ENCODE measurements at regions not wholly inside any gene's neighbourhood (a gene's known extent, or its start where the extent isn't known, plus 50 kb on each side); places are given as distances from the start of the nearest gene placed in this dataset.
A peak's percentile ranks its signal among the peaks of the same experiment; 100 is the strongest.

- no peak overlapping the region for H3K4me3 ChIP-seq (ENCODE audit: low read length in 2 of 2)
- no peaks in the 10 kb centered on the region for H3K27me3 ChIP-seq (ENCODE audit: insufficient read depth, low read length)
- H3K36me3 ChIP-seq (ENCODE audit: insufficient read depth, low read length): no peaks in the 10 kb centered on the region
- intact Hi-C loops (cut with micrococcal nuclease): loop anchor here (10.0 kb wide), 1 partner anchor 108 kb away; the partner anchor contains the start of gene VAV3
- Mint-ChIP-seq H3K4me1 (peaks cover 10 to 17% (median 13%) of the 10 kb centered on the region in 4 donors), H3K4me3 (no peak overlapping the region), H3K27ac (no peak overlapping the region), H3K9me3 (no peaks in the 10 kb centered on the region), H3K27me3 (no peaks in the 10 kb centered on the region), H3K36me3 (no peaks in the 10 kb centered on the region)
- H3K4me1 ChIP-seq (ENCODE audit: insufficient read depth, low read length): peaks cover 12% of the 10 kb centered on the region
- CTCF ChIA-PET (ENCODE audit: partially characterized antibody): no interaction called here
- H3K9me3 ChIP-seq (ENCODE audit: control insufficient read depth in 1 of 2, low read length in 2 of 2): no peaks in the 10 kb centered on the region
- no peak overlapping the region for H3K27ac ChIP-seq (ENCODE audit: low read depth, low read length)
- DNase-seq: no peak
- POLR2A ChIA-PET (ENCODE audit: partially characterized antibody): no interaction called here
Observed at GRCh38 chr1:108072776-108073175, 107.8 kb upstream of the VAV3 start.

GRCh38 chr1:108072212-108072611 lies 107.2 kb upstream of the VAV3 start:
- DNase-seq: no peak
- H3K4me3 ChIP-seq (ENCODE audit: low read length in 2 of 2): no peak overlapping the region
- Mint-ChIP-seq H3K4me1 (peaks cover 5 to 11% (median 8%) of the 10 kb centered on the region in 4 donors), H3K9me3 (no peaks in the 10 kb centered on the region), H3K4me3 (no peak overlapping the region), H3K36me3 (no peaks in the 10 kb centered on the region), H3K27ac (no peak overlapping the region), H3K27me3 (no peaks in the 10 kb centered on the region)
- ChIA-PET POLR2A (ENCODE audit: partially characterized antibody) (no interaction called here), CTCF (ENCODE audit: partially characterized antibody) (no interaction called here)
- H3K4me1 ChIP-seq (ENCODE audit: insufficient read depth, low read length): peaks cover 6% of the 10 kb centered on the region
- no peak overlapping the region for H3K27ac ChIP-seq (ENCODE audit: low read depth, low read length)
- no peaks in the 10 kb centered on the region for H3K9me3 ChIP-seq (ENCODE audit: control insufficient read depth in 1 of 2, low read length in 2 of 2)
- H3K36me3 ChIP-seq (ENCODE audit: insufficient read depth, low read length): no peaks in the 10 kb centered on the region
- no peaks in the 10 kb centered on the region for H3K27me3 ChIP-seq (ENCODE audit: insufficient read depth, low read length)
- intact Hi-C loops (cut with micrococcal nuclease): loop anchor here (10.0 kb wide), 1 partner anchor 107 kb away; the partner anchor contains the start of gene VAV3

GRCh38 chr1:108071601-108072000 lies 106.6 kb upstream of the VAV3 start:
- intact Hi-C loops (cut with micrococcal nuclease): loop anchor here (10.0 kb wide), 1 partner anchor 107 kb away; the partner anchor contains the start of gene VAV3

GRCh38 chr1:108070662-108071061 lies 105.7 kb upstream of the VAV3 start:
- intact Hi-C loops (cut with micrococcal nuclease): loop anchor here (10.0 kb wide), 1 partner anchor 106 kb away; the partner anchor contains the start of gene VAV3
- POLR2A ChIA-PET (ENCODE audit: partially characterized antibody): no interaction called here
- Histone ChIP-seq H3K27me3 (ENCODE audit: insufficient read depth, low read length) (no peaks in the 10 kb centered on the region), H3K9me3 (ENCODE audit: control insufficient read depth in 1 of 2, low read length in 2 of 2) (no peaks in the 10 kb centered on the region), H3K4me3 (ENCODE audit: low read length in 2 of 2) (no peak overlapping the region), H3K27ac (ENCODE audit: low read depth, low read length) (no peak overlapping the region), H3K4me1 (ENCODE audit: insufficient read depth, low read length) (no peaks in the 10 kb centered on the region), H3K36me3 (ENCODE audit: insufficient read depth, low read length) (no peaks in the 10 kb centered on the region)
- no peak for DNase-seq
- no peaks in the 10 kb centered on the region for H3K36me3 Mint-ChIP-seq
- no peaks in the 10 kb centered on the region for H3K27me3 Mint-ChIP-seq
- no peak overlapping the region for H3K27ac Mint-ChIP-seq
- no peak overlapping the region for H3K4me3 Mint-ChIP-seq
- no peaks in the 10 kb centered on the region for H3K9me3 Mint-ChIP-seq
- CTCF ChIA-PET (ENCODE audit: partially characterized antibody): interaction anchor here (1.5 kb wide), 1 partner anchor 288 kb away, joined by 3 read pairs; no protein-coding TSS in a partner anchor
- H3K4me1 Mint-ChIP-seq: peaks cover 4 to 6% (median 5%) of the 10 kb centered on the region in 4 donors

More at GRCh38 chr1:108071601-108072000, 106.6 kb upstream of the VAV3 start:
- Histone ChIP-seq H3K36me3 (ENCODE audit: insufficient read depth, low read length) (no peaks in the 10 kb centered on the region), H3K27ac (ENCODE audit: low read depth, low read length) (no peak overlapping the region), H3K4me1 (ENCODE audit: insufficient read depth, low read length) (peaks cover under 1% of the 10 kb centered on the region), H3K9me3 (ENCODE audit: control insufficient read depth in 1 of 2, low read length in 2 of 2) (no peaks in the 10 kb centered on the region), H3K27me3 (ENCODE audit: insufficient read depth, low read length) (no peaks in the 10 kb centered on the region), H3K4me3 (ENCODE audit: low read length in 2 of 2) (no peak overlapping the region)
- ChIA-PET CTCF (ENCODE audit: partially characterized antibody) (interaction anchor here (1.5 kb wide), 1 partner anchor 289 kb away, joined by 3 read pairs; no protein-coding TSS in a partner anchor), POLR2A (ENCODE audit: partially characterized antibody) (no interaction called here)
- Mint-ChIP-seq H3K36me3 (no peaks in the 10 kb centered on the region), H3K4me3 (no peak overlapping the region), H3K27me3 (no peaks in the 10 kb centered on the region), H3K4me1 (peaks cover 4 to 6% (median 5%) of the 10 kb centered on the region in 4 donors), H3K9me3 (no peaks in the 10 kb centered on the region), H3K27ac (no peak overlapping the region)
- no peak for DNase-seq

- intact Hi-C loops (cut with micrococcal nuclease): loop anchor here (2.0 kb wide), 1 partner anchor 15 kb away; no protein-coding TSS in a partner anchor
- peaks cover 0 to 1% (median 0%) of the 10 kb centered on the region in 8 donors for H3K9me3 Mint-ChIP-seq
- no peaks in the 10 kb centered on the region for H3K36me3 Mint-ChIP-seq
- H3K27me3 Mint-ChIP-seq: no peaks in the 10 kb centered on the region
- H3K4me1 Mint-ChIP-seq: peaks cover 4 to 6% (median 5%) of the 10 kb centered on the region in 4 donors
- CTCF ChIA-PET (ENCODE audit: partially characterized antibody): interaction anchor here (0.7 to 1.4 kb wide), 3 partner anchors 57 to 147 kb away, joined by 3 to 4 read pairs (median 3); no protein-coding TSS in a partner anchor
- no peak overlapping the region for H3K27ac ChIP-seq (ENCODE audit: low read depth, low read length)
- H3K4me3 ChIP-seq (ENCODE audit: low read length in 2 of 2): no peak overlapping the region
- DNase-seq: peak in 1 of 5 donors; percentile 21
- H3K4me3 Mint-ChIP-seq: no peak overlapping the region
- no peaks in the 10 kb centered on the region for H3K36me3 ChIP-seq (ENCODE audit: insufficient read depth, low read length)
- POLR2A ChIA-PET (ENCODE audit: partially characterized antibody): interaction anchor here (0.8 to 1.1 kb wide), 6 partner anchors 10 to 103 kb away, joined by 3 to 4 read pairs (median 3); partner anchors contain the start of gene VAV3
- H3K4me1 ChIP-seq (ENCODE audit: insufficient read depth, low read length): no peaks in the 10 kb centered on the region
- peak overlapping the region in 3 of 7 donors; percentile 8 to 80 (median 49) for H3K27ac Mint-ChIP-seq
- H3K9me3 ChIP-seq (ENCODE audit: control insufficient read depth in 1 of 2, low read length in 2 of 2): no peaks in the 10 kb centered on the region
- H3K27me3 ChIP-seq (ENCODE audit: insufficient read depth, low read length): no peaks in the 10 kb centered on the region
Observed at GRCh38 chr1:108067884-108068540, 103.0 kb upstream of the VAV3 start.

- peaks cover 0 to 13% (median 4%) of the 10 kb centered on the region in 8 donors for H3K9me3 Mint-ChIP-seq
- ChIA-PET CTCF (ENCODE audit: partially characterized antibody) (no interaction called here), POLR2A (ENCODE audit: partially characterized antibody) (no interaction called here)
- H3K9me3 ChIP-seq (ENCODE audit: control insufficient read depth in 1 of 2, low read length in 2 of 2): no peaks in the 10 kb centered on the region
- H3K27me3 Mint-ChIP-seq: no peaks in the 10 kb centered on the region
- H3K4me1 Mint-ChIP-seq: peaks cover 4 to 6% (median 5%) of the 10 kb centered on the region in 4 donors
- H3K4me1 ChIP-seq (ENCODE audit: insufficient read depth, low read length): no peaks in the 10 kb centered on the region
- H3K27ac Mint-ChIP-seq: no peak overlapping the region
- no peak for DNase-seq
- no peak overlapping the region for H3K4me3 Mint-ChIP-seq
- no peaks in the 10 kb centered on the region for H3K36me3 ChIP-seq (ENCODE audit: insufficient read depth, low read length)
- no peak overlapping the region for H3K27ac ChIP-seq (ENCODE audit: low read depth, low read length)
- no peaks in the 10 kb centered on the region for H3K27me3 ChIP-seq (ENCODE audit: insufficient read depth, low read length)
- no peak overlapping the region for H3K4me3 ChIP-seq (ENCODE audit: low read length in 2 of 2)
- intact Hi-C loops (cut with micrococcal nuclease): no loop called here
- H3K36me3 Mint-ChIP-seq: no peaks in the 10 kb centered on the region
Observed at GRCh38 chr1:108066808-108067207, 101.8 kb upstream of the VAV3 start.

- H3K4me1 ChIP-seq (ENCODE audit: insufficient read depth, low read length): no peaks in the 10 kb centered on the region
- POLR2A ChIA-PET (ENCODE audit: partially characterized antibody): no interaction called here
- peaks cover 0 to 2% of the 10 kb centered on the region in 2 donors for H3K36me3 Mint-ChIP-seq
- DNase-seq: no peak
- CTCF ChIA-PET (ENCODE audit: partially characterized antibody): no interaction called here
- H3K4me3 Mint-ChIP-seq: no peak overlapping the region
- no peaks in the 10 kb centered on the region for H3K9me3 ChIP-seq (ENCODE audit: control insufficient read depth in 1 of 2, low read length in 2 of 2)
- intact Hi-C loops (cut with micrococcal nuclease): no loop called here
- H3K27me3 ChIP-seq (ENCODE audit: insufficient read depth, low read length): no peaks in the 10 kb centered on the region
- peaks cover 4 to 6% (median 5%) of the 10 kb centered on the region in 4 donors for H3K4me1 Mint-ChIP-seq
- no peak overlapping the region for H3K27ac ChIP-seq (ENCODE audit: low read depth, low read length)
- peaks cover 0 to 2% of the 10 kb centered on the region in 2 donors for H3K27me3 Mint-ChIP-seq
- H3K36me3 ChIP-seq (ENCODE audit: insufficient read depth, low read length): no peaks in the 10 kb centered on the region
- no peak overlapping the region for H3K27ac Mint-ChIP-seq
- H3K9me3 Mint-ChIP-seq: peaks cover 2 to 18% (median 7%) of the 10 kb centered on the region in 8 donors
- H3K4me3 ChIP-seq (ENCODE audit: low read length in 2 of 2): no peak overlapping the region
Observed at GRCh38 chr1:108064255-108064654, 99.3 kb upstream of the VAV3 start.

Data from CD4-positive, alpha-beta memory T cell (primary cell).